ENCODE measurements at regions not wholly inside any gene's neighbourhood (a gene's known extent, or its start where the extent isn't known, plus 50 kb on each side); places are given as distances from the start of the nearest gene placed in this dataset.

DNA sequence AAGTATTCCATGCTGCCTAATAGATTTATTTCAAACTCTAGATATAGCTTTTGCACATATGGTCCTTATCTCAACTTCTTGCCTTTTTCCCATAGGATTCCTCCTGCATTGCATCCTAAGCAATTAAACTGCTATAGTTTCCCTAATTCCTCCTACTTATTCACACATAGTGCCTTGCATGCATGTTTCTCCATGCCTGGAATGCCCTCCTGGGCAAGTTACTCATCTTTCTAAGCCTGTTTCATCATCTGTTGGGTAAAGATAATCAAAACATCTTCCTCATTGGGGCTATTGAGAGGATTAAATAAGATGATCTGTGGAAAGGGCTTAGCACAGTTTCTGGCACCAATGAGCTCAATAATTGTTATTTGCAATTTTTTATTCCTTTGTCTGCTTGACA lies 726.5 kb downstream of the SLC4A3 start:
- Histone ChIP-seq H3K9me3 (no peaks in the 10 kb centered on the region), H3K27ac (no peak overlapping the region), H3K4me3 (no peak overlapping the region), H3K27me3 (no peaks in the 10 kb centered on the region), H3K4me1 (no peaks in the 10 kb centered on the region), H3K36me3 (no peaks in the 10 kb centered on the region)
- no peak for DNase-seq (ENCODE audit: low spot score in 2 of 2)
- TF ChIP-seq POLR2A (IDR thresholded peaks at IDR 0.05), result no peak
- TF ChIP-seq EP300 (IDR thresholded peaks at IDR 0.05), result no peak
- TF ChIP-seq, protein P1, sequence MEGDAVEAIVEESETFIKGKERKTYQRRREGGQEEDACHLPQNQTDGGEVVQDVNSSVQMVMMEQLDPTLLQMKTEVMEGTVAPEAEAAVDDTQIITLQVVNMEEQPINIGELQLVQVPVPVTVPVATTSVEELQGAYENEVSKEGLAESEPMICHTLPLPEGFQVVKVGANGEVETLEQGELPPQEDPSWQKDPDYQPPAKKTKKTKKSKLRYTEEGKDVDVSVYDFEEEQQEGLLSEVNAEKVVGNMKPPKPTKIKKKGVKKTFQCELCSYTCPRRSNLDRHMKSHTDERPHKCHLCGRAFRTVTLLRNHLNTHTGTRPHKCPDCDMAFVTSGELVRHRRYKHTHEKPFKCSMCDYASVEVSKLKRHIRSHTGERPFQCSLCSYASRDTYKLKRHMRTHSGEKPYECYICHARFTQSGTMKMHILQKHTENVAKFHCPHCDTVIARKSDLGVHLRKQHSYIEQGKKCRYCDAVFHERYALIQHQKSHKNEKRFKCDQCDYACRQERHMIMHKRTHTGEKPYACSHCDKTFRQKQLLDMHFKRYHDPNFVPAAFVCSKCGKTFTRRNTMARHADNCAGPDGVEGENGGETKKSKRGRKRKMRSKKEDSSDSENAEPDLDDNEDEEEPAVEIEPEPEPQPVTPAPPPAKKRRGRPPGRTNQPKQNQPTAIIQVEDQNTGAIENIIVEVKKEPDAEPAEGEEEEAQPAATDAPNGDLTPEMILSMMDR (IDR thresholded peaks at IDR 0.05), result no peak

DNA sequence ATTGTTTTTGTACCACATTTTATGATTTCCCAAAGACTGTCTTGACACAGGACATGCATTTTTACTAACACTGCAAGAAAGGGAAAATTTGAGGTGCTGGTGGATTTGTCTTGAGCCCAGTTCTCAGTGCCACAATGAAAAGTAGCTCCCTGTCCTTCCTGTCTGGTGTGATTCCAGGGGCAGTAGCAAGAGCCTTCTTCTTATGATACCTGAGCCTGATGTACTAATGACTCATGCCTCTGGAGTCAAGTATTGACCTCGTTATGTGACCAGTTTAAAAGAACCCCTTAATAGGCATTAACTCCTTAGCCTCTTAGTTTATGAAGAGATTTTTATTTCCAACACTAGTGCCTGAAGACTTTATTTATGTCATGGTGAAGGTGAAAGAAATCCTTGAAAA lies 728.6 kb downstream of the SLC4A3 start:
- Histone ChIP-seq H3K4me1 (no peaks in the 10 kb centered on the region), H3K9me3 (no peaks in the 10 kb centered on the region), H3K27me3 (no peaks in the 10 kb centered on the region), H3K36me3 (no peaks in the 10 kb centered on the region), H3K4me3 (no peak overlapping the region), H3K27ac (no peak overlapping the region)
- WGBS, 2 donors, result 30 to 55% methylated on average over 1 of the region's 1 CpG
- no peak for DNase-seq (ENCODE audit: low spot score in 2 of 2)
- TF ChIP-seq EP300 (IDR thresholded peaks at IDR 0.05), result no peak
- no peak for TF ChIP-seq POLR2A (IDR thresholded peaks at IDR 0.05)
- TF ChIP-seq, protein P1 (IDR thresholded peaks at IDR 0.05), result no peak

DNA sequence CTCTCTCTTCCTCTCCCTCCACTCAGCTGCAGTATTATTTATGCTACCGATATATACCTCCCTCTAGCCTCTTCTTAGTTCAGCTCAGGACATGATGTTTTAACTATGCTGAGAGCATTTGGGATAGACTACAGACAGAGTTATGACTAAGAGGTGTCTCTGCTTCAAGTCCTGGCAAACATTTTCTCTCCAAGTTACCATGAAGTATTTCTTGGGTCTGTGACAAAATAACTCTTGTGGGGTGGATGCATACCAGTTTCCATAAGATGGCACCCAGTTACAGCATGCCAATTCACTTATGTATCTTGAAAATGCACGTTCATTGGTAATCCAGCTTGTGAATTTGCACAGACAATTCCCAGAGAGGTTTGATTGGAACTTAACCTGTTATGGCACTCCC lies 737.6 kb downstream of the SLC4A3 start:
- no peak overlapping the region for H3K4me3 ChIP-seq
- no peak overlapping the region for H3K27ac ChIP-seq
- 60 to 64% methylated on average over 2 of the region's 2 CpGs for WGBS, 2 donors
- TF ChIP-seq, protein P1 (IDR thresholded peaks at IDR 0.05), result no peak
- TF ChIP-seq POLR2A (IDR thresholded peaks at IDR 0.05) (no peak), EP300 (IDR thresholded peaks at IDR 0.05) (no peak)
- no peaks in the 10 kb centered on the region for H3K36me3 ChIP-seq
- no peaks in the 10 kb centered on the region for H3K4me1 ChIP-seq
- H3K27me3 ChIP-seq, result no peaks in the 10 kb centered on the region
- peaks cover 0 to 9% (median 0%) of the 10 kb centered on the region in 4 donors for H3K9me3 ChIP-seq
- DNase-seq (ENCODE audit: low spot score in 2 of 2), result no peak

DNA sequence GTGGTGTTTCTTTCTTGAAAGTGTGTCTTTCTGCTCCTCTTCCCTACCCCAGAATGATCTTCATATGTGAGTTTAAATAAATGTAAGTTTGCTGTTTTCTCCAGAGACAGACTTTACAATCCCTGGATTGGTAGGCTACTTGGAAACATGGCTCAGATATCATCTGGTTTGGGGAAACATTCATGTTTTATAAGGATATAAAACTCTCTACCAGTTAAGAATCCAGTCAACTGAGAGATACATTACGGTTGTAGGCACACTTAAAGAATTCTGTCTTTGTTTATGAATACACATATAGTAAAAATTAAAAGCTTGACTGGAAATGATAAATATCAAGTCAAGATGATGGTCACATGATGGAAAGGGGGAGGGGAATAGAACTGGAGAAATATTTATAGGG lies 739.3 kb downstream of the SLC4A3 start:
- H3K27me3 ChIP-seq, result no peaks in the 10 kb centered on the region
- H3K9me3 ChIP-seq, result peaks cover 0 to 9% (median 0%) of the 10 kb centered on the region in 4 donors
- no peaks in the 10 kb centered on the region for H3K36me3 ChIP-seq
- no peak overlapping the region for H3K4me3 ChIP-seq
- no peak overlapping the region for H3K27ac ChIP-seq
- DNase-seq (ENCODE audit: low spot score in 2 of 2), result no peak
- no peaks in the 10 kb centered on the region for H3K4me1 ChIP-seq
- WGBS, 2 donors, result 88 to 89% methylated on average over 1 of the region's 1 CpG
- no peak for TF ChIP-seq POLR2A (IDR thresholded peaks at IDR 0.05)
- TF ChIP-seq EP300 (IDR thresholded peaks at IDR 0.05), result no peak
- TF ChIP-seq, protein P1 (IDR thresholded peaks at IDR 0.05), result no peak

DNA sequence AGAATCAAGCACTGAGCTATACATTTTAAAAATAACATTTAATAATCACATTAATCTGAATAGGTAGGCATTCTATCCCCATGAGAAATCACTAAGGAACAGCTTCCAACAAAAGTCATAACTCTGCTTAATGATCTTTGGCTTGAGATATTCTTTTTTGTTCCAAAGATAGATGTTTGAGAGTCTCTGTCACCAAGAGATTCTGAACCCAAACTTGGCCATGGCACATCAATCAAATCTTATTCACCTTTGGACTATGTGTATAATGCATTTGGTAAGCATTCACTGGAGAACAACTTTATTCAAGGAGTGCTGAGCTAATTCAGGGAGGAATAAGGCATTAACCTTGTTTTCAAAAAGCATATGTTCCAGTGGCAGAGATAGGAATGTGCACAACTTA lies 743.3 kb downstream of the SLC4A3 start:
- DNase-seq (ENCODE audit: low spot score in 2 of 2), result no peak
- H3K4me3 ChIP-seq, result no peak overlapping the region

More for the DNA sequence above, 743.3 kb downstream of the SLC4A3 start:
- Histone ChIP-seq H3K27me3 (no peaks in the 10 kb centered on the region), H3K36me3 (no peaks in the 10 kb centered on the region), H3K9me3 (peaks cover 0 to 9% (median 0%) of the 10 kb centered on the region in 4 donors), H3K4me1 (no peaks in the 10 kb centered on the region), H3K27ac (no peak overlapping the region)
- TF ChIP-seq EP300 (IDR thresholded peaks at IDR 0.05) (no peak), POLR2A (IDR thresholded peaks at IDR 0.05) (no peak)
- TF ChIP-seq, protein P1 (IDR thresholded peaks at IDR 0.05), result no peak
